Eye (tissue), 1 donor: ENCODE measurements at regions not wholly inside any gene's neighbourhood (a gene's known extent, or its start where the extent isn't known, plus 50 kb on each side); places are given as distances from the start of the nearest gene placed in this dataset.
"Not testable (repeated sequence)": the region's sequence is repeated elsewhere in the genome, so short reads cannot be mapped to it uniquely, and the experiment has no call there.

Experiments
- DNase-seq: peaks from one replicate; pipeline ENCODE4 v3.0.0-alpha.2; 2015

DNA sequence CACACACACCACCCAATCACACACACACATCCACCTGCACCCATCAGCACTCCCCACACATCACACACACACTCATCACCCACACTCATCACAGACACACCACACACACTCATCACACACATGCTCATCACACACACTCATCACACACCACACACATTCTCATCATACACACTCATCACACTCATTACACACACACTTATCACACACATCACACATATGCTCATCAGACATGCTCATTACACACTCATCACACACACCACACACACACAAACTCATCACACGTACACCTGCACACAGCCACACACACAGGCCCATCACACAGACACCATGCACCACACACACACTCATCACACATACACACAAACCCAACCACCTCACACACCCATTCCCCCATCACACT is 107.5 kb upstream of the C14orf180 start:
- no peak for DNase-seq

GRCh38 chr14:104472536-104473243 is 106.9 kb upstream of the C14orf180 start:
- no peak for DNase-seq

DNA sequence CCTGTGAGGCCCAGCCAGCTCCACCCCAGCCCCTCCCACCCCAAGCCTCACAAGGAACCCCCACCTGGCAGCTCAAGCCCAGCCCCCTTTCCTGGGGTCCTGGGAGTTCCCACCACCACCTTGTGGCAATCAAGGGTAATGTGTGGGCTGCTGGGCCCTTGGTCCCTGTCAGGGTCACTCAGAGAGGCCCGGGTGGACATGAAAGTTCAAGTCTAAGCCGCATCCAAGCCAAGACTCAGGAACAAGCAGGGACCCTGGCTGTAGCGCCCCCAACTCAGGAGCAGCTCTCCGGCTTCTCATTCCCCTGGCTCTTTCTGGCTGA is 106.4 kb upstream of the C14orf180 start:
- DNase-seq: peak; percentile 22

DNA sequence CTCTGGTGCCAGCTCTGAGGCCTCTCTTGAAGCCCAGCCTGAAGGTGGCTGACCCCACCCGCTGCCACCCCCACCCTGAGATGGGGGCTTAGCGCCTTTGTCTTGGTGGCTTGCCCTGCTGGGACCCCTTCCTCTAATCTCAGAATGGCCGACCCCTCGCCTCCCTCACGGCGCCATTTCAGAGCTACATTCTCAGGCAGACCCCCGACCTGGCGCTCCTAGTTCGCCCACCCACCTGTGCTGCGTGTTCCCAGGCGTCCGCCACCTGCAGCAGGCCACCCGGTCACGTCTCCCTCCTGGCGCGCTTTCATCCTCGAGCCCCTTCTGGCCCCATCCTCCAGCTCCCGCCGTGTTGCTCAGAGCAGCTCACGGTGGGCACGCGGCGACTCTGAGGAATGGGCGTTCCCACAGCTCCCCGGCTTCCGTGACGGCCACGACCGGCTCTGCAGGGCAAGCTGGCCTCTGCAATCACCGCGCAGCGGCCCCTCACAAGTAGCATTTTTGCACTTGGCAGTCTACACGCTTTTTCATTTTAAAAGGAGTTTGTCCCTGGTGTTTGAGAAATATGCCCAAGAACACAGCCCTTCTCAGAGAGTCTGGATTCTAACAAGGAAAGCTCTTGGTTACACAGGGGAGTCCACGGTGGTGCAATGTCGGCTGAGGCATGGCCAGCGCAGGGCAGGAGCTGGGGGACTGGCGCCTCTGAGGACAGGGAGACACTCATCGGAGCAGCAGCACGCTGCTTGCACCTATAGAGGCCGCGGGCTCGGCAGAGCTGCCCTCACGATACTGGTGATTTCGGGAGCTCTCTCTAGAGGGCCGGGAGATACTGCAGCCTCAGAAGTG is 105.7 kb upstream of the C14orf180 start:
- peak; percentile 39 for DNase-seq

GRCh38 chr14:104474495-104475213 is 104.9 kb upstream of the C14orf180 start:
- no peak for DNase-seq

DNA sequence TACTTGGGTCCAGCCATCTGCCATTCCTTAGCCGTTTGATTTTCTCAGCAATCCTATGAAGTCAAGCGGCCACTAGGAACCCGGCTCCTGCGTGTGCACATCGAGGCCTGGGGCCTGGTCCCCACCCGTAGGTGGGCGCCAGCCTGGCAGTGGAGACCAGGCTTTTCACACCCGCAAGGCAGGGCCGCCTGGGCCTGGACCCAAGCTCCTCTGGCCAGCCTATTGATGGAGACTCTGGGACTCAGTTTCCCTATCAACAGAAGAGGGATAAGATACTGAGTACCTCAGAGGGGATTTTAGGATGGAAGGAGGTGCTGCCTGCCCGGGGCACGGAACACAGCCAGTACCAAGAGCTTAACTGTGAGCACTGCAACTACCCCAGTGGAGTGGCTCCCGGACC is 104.3 kb upstream of the C14orf180 start:
- DNase-seq: no peak

DNA sequence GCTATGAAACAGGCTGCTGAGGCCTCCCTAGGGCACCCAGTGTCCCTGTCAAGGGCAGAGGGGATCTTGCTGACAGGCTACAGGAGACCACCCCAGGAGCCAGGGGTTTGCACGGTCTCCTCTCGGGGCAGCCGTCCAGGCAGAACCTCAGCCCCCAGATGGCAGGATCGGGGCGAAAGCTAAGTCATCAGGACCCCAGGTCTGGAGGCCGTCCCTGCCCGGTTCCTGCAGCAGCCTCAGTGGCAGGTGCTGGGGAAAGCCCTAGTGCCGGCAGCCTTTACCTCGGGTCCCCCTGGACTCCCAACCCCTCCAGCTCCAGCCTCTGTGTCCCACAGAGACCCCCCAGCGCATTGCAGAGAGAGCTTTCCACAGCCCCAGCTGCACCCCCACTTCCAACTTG is 103.8 kb upstream of the C14orf180 start:
- no peak for DNase-seq

- DNase-seq: no peak
Measured at GRCh38 chr14:104476437-104476836, 103.1 kb upstream of the C14orf180 start.

GRCh38 chr14:104477117-104477623 is 102.4 kb upstream of the C14orf180 start:
- DNase-seq: no peak

DNA sequence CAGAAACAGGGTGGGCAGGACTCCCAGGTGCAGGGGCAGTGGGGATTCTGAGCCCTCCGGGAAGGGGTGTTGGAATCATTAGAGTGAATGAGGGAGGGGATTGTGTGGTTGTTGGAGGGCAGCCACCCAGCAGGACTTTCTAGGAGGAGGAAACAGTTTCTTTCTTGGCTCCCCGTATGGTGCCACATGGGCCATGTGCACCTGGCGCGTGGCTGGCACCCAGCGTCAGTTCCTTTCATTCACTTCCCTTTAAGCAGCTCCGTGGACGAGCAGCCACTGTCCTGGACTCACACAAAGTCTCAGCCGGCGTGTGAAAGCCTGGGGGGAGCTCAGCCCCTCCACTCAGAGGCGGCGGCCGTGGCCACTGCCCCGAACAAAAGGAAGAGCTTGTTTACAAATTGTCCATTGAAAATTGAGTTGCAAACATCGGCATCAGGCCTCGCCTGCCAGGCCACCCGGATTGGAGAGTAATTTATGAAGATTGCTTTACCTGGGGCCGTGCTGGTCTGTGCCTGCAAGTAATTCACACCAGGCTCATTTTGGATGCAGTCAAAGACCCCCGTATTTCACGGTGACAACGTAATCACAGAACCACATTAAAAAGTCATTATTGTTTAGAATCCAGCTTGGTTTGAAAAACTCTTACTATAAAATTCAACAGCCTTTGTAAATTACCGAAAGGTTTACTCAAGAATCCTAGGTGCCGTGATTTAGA is 101.7 kb upstream of the C14orf180 start:
- no peak for DNase-seq

DNA sequence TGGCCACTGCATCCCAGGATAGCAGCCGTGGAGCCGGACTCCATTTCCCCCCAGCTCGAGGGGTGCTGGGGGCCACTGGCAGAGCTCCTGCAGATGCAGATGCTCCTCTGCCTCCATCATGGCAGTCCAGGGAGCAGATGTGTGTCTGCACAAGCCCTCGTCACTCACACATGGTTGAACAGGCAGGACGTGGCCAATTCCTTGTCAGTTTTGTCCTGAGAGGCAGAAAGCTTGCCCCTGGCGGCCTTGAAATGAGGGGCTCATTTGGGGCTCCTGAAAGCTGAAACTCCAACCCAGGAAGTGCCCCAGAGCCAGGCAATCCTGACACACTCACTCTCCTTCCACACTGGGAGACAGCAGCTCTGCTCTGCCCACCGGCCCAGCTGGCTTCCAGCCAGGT is 100.9 kb upstream of the C14orf180 start:
- DNase-seq: peak; percentile 64

DNA sequence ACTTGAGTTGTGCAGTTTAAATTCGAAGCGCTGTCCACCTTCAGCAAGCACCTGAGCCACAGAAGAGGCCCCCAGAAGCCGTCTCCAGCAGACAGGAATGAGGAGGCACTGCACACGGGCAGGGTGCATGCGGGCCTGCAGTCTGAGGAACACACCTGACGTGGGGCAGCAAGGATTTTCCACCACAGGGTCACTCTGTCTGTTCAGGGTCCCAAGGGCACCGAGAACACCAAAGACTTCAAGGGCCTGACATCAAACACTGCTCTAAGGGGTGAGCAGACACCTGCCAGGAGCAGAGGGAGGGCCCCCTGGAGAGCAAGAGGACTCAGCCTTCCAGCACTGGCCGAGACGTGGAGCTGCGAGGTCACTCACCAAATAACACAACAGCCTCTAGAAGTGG is 99.7 kb upstream of the C14orf180 start:
- DNase-seq: no peak

GRCh38 chr14:104481323-104481722 is 98.2 kb upstream of the C14orf180 start:
- no peak for DNase-seq

GRCh38 chr14:104482017-104482416 is 97.5 kb upstream of the C14orf180 start:
- DNase-seq: not testable (repeated sequence)

DNA sequence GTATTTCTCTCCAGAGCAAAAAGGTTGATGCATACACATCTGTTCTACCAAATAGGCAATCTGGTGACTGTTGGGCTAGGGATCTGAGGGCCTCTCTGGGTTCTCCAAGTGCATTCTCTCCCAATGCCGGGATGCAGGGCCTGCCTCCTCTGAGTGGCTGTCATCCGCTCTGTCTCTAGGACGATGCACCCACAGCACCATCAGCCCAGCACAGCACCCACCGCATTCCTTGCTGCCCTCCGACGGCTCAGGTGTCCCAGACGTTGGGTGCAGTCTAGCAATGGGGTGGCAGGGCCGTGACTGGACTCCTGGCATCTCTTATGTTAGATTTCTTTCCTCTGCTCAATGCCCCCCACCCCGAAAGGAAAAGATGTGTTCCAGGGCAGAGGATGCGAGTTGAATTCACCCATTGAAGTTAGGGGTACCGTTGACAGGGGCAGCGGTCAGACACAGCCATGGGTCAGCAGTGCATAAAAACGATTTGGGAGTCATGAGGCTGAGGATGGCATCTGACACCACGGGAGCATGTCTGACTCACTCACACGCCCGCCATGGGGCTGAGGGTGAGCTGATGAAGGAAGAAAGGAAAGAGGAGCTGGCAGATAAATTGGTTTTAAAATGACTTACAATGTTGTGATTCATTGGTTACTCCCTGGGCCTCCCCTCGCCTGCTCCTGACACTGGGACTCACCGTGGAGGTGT is 93.2 kb upstream of the C14orf180 start:
- DNase-seq: no peak

DNA sequence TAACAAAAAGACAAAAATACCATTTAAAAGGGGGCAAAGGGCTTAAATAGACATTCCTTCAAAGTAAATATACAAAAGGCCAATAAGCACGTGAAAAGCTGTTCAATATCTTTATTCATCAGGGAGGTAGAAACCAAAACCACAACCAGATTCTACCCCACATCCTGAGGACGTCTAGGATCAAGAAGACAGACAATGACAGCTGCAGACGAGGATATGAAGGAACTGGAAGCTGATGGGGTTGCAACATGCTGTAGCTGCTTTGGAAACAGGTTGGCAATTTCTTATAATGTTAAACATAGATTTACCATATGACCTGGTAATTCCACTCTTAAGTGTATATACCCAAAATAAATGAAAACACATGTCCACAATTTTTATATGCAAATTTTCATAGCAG is 85.1 kb upstream of the C14orf180 start:
- DNase-seq: no peak

- DNase-seq: no peak
Measured at GRCh38 chr14:104496095-104496494, 83.5 kb upstream of the C14orf180 start.

DNA sequence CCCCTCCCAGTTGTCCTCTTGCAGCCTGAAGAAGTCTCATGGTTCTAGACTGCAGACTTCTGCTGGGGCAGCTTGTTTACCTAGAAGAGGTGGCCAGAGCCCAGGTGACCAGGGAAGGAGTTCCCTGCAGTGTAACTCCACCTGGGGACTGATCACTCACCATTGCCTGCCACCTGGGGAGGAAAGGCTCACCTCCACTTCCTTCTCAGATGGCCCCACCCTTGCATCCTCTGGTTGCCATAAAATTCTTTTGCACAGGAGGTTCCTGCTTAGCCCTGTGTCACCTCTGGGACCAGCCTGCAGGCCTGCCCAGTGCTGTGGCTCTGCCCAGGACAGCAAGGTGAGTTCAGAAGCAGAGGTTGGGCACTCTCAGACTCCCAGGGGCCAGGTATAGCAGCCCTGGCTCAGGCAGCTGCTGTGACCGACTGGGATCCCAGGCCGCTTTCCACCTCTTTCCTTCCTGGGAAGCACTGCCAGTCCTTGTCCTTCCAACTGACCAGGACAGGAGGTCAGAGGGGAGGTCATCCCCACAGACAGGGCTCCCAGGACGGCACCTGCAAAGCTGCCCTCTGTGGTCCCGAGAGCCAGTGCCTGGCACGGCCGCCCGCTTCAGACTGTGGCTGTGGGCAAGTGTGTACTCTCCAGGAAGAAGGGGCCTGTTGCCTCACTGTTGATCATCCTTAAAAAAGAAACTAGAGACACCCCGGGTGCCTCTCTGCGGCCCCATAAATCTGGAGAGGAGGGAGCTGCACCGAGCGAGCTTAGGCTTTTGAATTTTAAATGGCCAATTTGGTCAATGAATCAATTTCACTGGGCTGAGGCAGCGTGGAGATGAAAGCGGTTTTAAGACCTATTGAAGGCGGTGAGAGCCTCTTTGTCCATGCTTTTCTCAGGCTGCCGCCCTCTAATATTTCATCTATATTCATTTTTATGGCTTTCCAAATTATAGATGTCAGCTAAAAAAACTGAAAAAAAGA is 79.5 kb upstream of the C14orf180 start:
- no peak for DNase-seq

DNA sequence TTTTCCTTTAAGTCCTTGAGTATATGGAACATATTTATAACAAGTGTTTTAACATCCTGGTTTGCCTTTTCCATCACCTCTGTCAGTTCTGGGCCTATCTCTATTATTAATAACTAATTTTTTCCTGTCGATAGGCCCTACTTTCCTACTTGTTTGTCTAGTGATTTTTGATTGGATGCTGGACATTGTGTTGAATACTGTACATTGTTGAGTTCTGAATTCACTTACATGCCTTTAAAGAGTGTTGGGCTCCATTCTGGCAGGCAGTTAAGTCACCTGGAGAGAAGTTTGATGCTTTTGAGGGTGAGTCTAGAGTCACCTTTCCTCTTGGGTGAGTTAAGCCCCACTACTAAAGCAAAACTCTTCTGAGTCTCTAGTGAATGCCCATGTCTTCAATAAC is 77.5 kb upstream of the C14orf180 start:
- no peak for DNase-seq

DNA sequence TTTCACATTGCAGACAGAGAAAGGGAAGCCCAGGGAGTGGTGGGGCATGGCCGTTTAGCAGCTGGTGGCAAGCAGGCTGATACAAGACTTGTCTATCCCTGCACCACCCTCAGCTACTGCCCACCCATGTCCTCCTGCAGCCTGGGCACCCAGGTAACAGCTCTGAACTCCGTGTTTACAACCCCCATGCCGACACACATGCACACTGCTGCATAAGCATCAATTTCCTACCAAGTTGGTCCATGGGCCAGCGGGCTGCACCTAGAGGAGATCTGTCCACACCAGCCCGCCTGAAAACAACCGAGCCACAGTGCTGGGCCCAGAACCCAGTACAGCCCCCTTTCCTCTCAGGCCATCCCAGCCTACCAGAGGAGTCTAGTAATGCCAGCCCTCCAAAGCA is 75.9 kb upstream of the C14orf180 start:
- no peak for DNase-seq

DNA sequence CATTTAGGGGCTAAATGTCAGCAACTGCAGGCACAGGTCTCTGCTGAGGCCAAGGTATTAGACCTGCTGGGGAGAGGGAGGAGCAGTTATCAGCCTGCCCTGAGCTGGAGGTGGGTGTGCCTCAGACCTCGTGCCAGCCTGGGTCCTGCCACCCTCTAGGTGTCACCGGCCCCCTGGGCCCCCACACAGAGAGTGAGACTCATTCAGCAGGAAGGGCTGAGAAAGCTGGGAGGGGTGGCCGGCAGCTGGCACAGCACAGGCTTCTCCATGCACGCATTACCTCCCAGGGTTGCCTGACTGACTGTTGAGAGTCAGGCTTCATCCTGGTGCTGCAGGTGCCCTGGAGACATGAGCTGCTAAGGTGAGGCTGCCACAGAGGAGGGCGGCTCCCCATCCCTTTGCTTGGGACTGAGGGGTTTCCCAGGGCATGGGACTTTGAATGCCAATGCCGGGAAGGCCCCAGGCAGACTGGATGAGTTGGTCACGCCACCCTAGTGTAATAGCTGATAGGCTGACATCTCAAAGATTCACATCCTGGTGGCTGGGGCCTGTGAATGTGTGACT is 75.3 kb upstream of the C14orf180 start:
- no peak for DNase-seq
